ENCODE measurements at regions not wholly inside any gene's neighbourhood (a gene's known extent, or its start where the extent isn't known, plus 50 kb on each side); places are given as distances from the start of the nearest gene placed in this dataset.

DNA sequence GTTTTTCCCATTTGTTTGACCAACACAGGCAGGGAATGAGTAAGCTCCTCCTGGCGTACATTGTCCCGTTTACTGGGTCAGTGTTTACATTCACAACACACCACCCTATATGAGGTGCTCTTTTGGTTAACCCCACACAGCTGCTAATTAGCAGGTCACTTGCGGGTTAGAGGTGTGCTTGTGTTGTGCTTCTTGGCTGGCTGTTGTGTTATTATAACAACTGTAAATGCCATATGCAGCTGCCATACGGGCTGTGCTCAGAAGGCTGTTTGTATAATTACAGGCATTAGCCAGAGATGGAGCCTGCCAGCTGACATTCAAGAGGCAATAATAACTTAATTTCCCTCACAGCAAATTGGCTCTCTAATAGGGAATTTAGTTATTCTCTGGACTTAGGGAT, 205.1 kb upstream of the ELAC2 start:
- Histone ChIP-seq H3K9me3 (no peaks in the 10 kb centered on the region), H3K27ac (no peak overlapping the region), H3K27me3 (replicated peaks in 1 of 7) (no peaks in the 10 kb centered on the region), H3K36me3 (no peaks in the 10 kb centered on the region), H3K4me1 (no peaks in the 10 kb centered on the region), H3K4me3 (no peak overlapping the region)
- TF ChIP-seq POLR2AphosphoS5 (IDR thresholded peaks at IDR 0.05) (no peak), POLR2A (IDR thresholded peaks at IDR 0.05) (no peak)
- TF ChIP-seq, protein P1, sequence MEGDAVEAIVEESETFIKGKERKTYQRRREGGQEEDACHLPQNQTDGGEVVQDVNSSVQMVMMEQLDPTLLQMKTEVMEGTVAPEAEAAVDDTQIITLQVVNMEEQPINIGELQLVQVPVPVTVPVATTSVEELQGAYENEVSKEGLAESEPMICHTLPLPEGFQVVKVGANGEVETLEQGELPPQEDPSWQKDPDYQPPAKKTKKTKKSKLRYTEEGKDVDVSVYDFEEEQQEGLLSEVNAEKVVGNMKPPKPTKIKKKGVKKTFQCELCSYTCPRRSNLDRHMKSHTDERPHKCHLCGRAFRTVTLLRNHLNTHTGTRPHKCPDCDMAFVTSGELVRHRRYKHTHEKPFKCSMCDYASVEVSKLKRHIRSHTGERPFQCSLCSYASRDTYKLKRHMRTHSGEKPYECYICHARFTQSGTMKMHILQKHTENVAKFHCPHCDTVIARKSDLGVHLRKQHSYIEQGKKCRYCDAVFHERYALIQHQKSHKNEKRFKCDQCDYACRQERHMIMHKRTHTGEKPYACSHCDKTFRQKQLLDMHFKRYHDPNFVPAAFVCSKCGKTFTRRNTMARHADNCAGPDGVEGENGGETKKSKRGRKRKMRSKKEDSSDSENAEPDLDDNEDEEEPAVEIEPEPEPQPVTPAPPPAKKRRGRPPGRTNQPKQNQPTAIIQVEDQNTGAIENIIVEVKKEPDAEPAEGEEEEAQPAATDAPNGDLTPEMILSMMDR (IDR thresholded peaks at IDR 0.05 in 8 of 11, conservative IDR thresholded peaks at IDR 0.05 in 3 of 11), result no peak
- no peak for DNase-seq
- intact Hi-C loops (cut with DNase I; ENCODE audit: low total_unique reads), result no loop called here
- WGBS, 5 donors, result 65 to 85% (median 76%) methylated on average over 4 of the region's 4 CpGs

DNA sequence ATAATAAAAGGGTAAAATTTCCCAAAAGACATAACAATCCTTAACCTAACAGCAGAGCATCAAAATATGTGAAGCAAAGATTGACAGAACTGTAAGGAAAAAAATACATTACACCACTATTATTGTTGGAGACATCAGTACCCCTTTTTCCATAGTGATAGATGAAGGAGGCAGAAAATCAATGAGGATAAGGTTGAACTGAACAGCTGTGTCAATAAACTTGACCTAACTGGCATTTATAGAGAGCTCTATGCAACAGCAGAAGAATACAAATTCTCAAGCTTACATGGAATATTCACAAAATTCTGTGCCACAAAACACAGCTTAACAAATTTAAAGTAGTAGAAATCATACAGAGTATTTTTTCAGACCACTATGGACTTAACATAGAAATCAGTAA, 195.0 kb upstream of the ELAC2 start:
- intact Hi-C loops (cut with DNase I; ENCODE audit: low total_unique reads), result no loop called here
- Histone ChIP-seq H3K27me3 (replicated peaks in 1 of 7) (no peaks in the 10 kb centered on the region), H3K36me3 (no peaks in the 10 kb centered on the region), H3K9me3 (peaks cover 0 to 6% (median 0%) of the 10 kb centered on the region in 8 donors), H3K27ac (no peak overlapping the region), H3K4me3 (no peak overlapping the region), H3K4me1 (no peaks in the 10 kb centered on the region)
- TF ChIP-seq POLR2A (IDR thresholded peaks at IDR 0.05) (no peak), POLR2AphosphoS5 (IDR thresholded peaks at IDR 0.05) (no peak)
- TF ChIP-seq, protein P1 (IDR thresholded peaks at IDR 0.05 in 8 of 11, conservative IDR thresholded peaks at IDR 0.05 in 3 of 11), result no peak
- DNase-seq, result no peak

DNA sequence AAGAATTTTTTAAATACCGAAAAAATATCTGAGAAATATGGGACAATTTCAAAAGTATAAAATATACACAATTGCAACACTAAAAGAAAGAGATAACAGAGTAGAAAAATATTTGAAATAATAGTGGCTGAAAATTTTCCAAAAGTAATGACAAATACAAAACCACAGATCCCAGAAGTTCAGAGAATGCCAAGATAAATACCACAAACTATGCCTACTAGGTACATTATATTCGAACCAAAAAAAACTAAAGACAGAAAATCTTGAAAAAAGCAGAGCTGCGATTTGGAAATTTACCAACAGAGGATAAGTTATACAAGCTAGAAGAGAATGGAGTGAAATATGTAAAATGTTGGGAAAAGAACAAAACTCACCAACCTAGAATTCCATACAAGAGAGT, 191.3 kb upstream of the ELAC2 start:
- no peaks in the 10 kb centered on the region for H3K36me3 ChIP-seq
- H3K27ac ChIP-seq, result no peak overlapping the region
- H3K9me3 ChIP-seq, result peaks cover 0 to 6% (median 0%) of the 10 kb centered on the region in 8 donors
- intact Hi-C loops (cut with DNase I; ENCODE audit: low total_unique reads), result no loop called here
- no peaks in the 10 kb centered on the region for H3K27me3 ChIP-seq (replicated peaks in 1 of 7)
- H3K4me1 ChIP-seq, result no peaks in the 10 kb centered on the region
- TF ChIP-seq POLR2AphosphoS5 (IDR thresholded peaks at IDR 0.05) (no peak), POLR2A (IDR thresholded peaks at IDR 0.05) (no peak)
- TF ChIP-seq, protein P1 (IDR thresholded peaks at IDR 0.05 in 8 of 11, conservative IDR thresholded peaks at IDR 0.05 in 3 of 11), result no peak
- no peak overlapping the region for H3K4me3 ChIP-seq
- WGBS, 5 donors, result 71 to 88% (median 80%) methylated on average over 3 of the region's 3 CpGs
- no peak for DNase-seq

DNA sequence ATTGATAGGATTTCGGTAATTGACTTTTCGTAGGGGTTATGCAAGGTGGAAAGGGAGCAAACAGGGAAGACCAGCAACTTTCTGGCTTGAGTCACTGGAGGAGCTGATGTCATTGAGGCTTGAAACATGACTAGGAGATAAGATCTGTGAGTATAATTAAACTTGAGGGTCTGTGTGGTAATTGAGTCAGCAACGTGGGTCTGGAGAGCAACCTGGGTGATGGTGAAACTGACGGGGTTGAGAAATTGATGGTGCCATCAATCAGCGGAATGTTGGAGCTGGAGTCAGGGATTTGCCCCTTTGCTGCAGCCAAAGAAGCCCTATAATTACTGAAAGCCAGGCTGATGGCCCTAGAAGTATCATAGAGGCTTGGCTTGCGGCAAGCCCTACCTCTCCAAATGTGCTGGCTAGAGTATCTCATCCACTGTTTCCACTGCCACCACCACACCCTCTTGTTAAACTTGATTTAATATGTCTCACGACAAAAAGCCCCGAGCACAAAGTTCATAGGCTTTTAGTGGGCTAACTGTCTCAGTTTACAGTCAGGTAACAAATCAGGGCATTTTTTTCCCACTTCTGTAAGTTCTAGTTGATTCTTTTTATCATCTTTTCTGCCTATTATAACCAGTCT, 186.9 kb upstream of the ELAC2 start:
- TF ChIP-seq POLR2A (IDR thresholded peaks at IDR 0.05) (no peak), POLR2AphosphoS5 (IDR thresholded peaks at IDR 0.05) (no peak)
- TF ChIP-seq, protein P1 (IDR thresholded peaks at IDR 0.05 in 8 of 11, conservative IDR thresholded peaks at IDR 0.05 in 3 of 11), result no peak
- DNase-seq, result no peak
- H3K27me3 ChIP-seq (replicated peaks in 1 of 7), result no peaks in the 10 kb centered on the region
- no peaks in the 10 kb centered on the region for H3K36me3 ChIP-seq
- H3K4me3 ChIP-seq, result no peak overlapping the region
- no peak overlapping the region for H3K27ac ChIP-seq
- 69 to 77% (median 74%) methylated on average over 8 of the region's 8 CpGs for WGBS, 5 donors
- H3K4me1 ChIP-seq, result no peaks in the 10 kb centered on the region
- intact Hi-C loops (cut with DNase I; ENCODE audit: low total_unique reads), result no loop called here
- H3K9me3 ChIP-seq, result no peaks in the 10 kb centered on the region

Measured in spleen (tissue), 11 donors.